CD14-positive monocyte (primary cell): ENCODE measurements at regions not wholly inside any gene's neighbourhood (a gene's known extent, or its start where the extent isn't known, plus 50 kb on each side); places are given as distances from the start of the nearest gene placed in this dataset.

Experiments used
- DNase-seq, 3 donors: peaks; one replicate each; pipeline ENCODE4 v3.0.0-alpha.2; 2011 to 2022
- H2AFZ ChIP-seq: 2 replicates; pipeline ENCODE4 v1.6.0; 2012; ENCODE audit warnings: mild to moderate bottlenecking, low read depth, low read length, inconsistent platforms; ENCODE audit not compliant: insufficient read depth, poor library complexity, severe bottlenecking
- H3K27ac ChIP-seq, 2 donors: 1 replicate in 1 of 2; 2 replicates in 1 of 2; pipeline ENCODE4 v1.5.1; 2012 to 2013; ENCODE audit warnings: low read length in 2 of 2, control low read depth in 1 of 2, inconsistent platforms in 1 of 2, low read depth in 1 of 2, mild to moderate bottlenecking in 1 of 2
- H3K27me3 ChIP-seq, 2 donors: one replicate each; pipeline versions ENCODE4 v1.6.0 to v1.6.1; 2011 to 2013; ENCODE audit warnings: low read length in 2 of 2; ENCODE audit not compliant: control insufficient read depth in 2 of 2, insufficient read depth in 2 of 2
- H3K36me3 ChIP-seq, 2 donors: replicated peaks in 1 of 2; 1 replicate in 1 of 2; 2 replicates in 1 of 2; pipeline versions ENCODE4 v1.5.1 to v1.6.1; 2012 to 2013; ENCODE audit warnings: low read length in 2 of 2, control low read depth in 1 of 2, inconsistent platforms in 1 of 2, mild to moderate bottlenecking in 1 of 2; ENCODE audit not compliant: insufficient read depth in 2 of 2, control insufficient read depth in 1 of 2
- H3K4me1 ChIP-seq, 2 donors: 1 replicate in 1 of 2; 2 replicates in 1 of 2; pipeline versions ENCODE4 v1.5.1 to v1.6.1; 2012 to 2013; ENCODE audit warnings: low read length in 2 of 2, control low read depth in 1 of 2, inconsistent platforms in 1 of 2, mild to moderate bottlenecking in 1 of 2, moderate library complexity in 1 of 2; ENCODE audit not compliant: insufficient read depth in 2 of 2, control insufficient read depth in 1 of 2
- H3K4me2 ChIP-seq: replicated peaks from 2 replicates; pipeline ENCODE3; 2012; ENCODE audit warnings: low read length, moderate library complexity, mild to moderate bottlenecking; ENCODE audit not compliant: poor library complexity, severe bottlenecking; ENCODE audit errors: extremely low read depth
- H3K4me3 ChIP-seq, 3 experiments: fragments of 200-600 bp in 1 of 3; sonication (generic) in 1 of 3; replicated peaks in 1 of 3; 1 replicate in 2 of 3; 2 replicates in 1 of 3; pipeline ENCODE4 v1.5.1; 2011 to 2013; ENCODE audit warnings: low read length in 3 of 3, mild to moderate bottlenecking in 3 of 3, control low read depth in 2 of 3, low read depth in 2 of 3, inconsistent platforms in 1 of 3, moderate library complexity in 1 of 3
- H3K79me2 ChIP-seq: 2 replicates; pipeline ENCODE4 v1.6.0; 2012; ENCODE audit warnings: mild to moderate bottlenecking, control low read depth, inconsistent platforms, low read length, moderate library complexity; ENCODE audit not compliant: insufficient read depth
- H3K9ac ChIP-seq: 2 replicates; pipeline ENCODE4 v1.6.0; 2017; ENCODE audit warnings: low read length, mild to moderate bottlenecking; ENCODE audit not compliant: insufficient read depth, poor library complexity, severe bottlenecking
- H3K9me3 ChIP-seq, 2 donors: replicated peaks in 1 of 2; 1 replicate in 1 of 2; 2 replicates in 1 of 2; pipeline versions ENCODE4 v1.5.1 to v1.6.1; 2012 to 2013; ENCODE audit warnings: low read length in 2 of 2, control low read depth in 1 of 2; ENCODE audit not compliant: control insufficient read depth in 1 of 2, insufficient read depth in 1 of 2
- H4K20me1 ChIP-seq: 2 replicates; pipeline ENCODE4 v1.6.0; 2012; ENCODE audit warnings: mild to moderate bottlenecking, low read length, control low read depth, moderate library complexity; ENCODE audit not compliant: insufficient read depth
- H3K27ac Mint-ChIP-seq, 7 donors: one replicate each; pipeline ENCODE4 v1.8.0; 2020; ENCODE audit warnings: mild to moderate bottlenecking in 7 of 7, mixed read lengths in 7 of 7, moderate library complexity in 6 of 7, inconsistent platforms in 2 of 7
- H3K27me3 Mint-ChIP-seq, 3 donors: one replicate each; pipeline ENCODE4 v1.8.0; 2021 to 2022; ENCODE audit warnings: low read depth in 3 of 3, mild to moderate bottlenecking in 3 of 3, mixed read lengths in 3 of 3, moderate library complexity in 3 of 3, inconsistent platforms in 1 of 3
- H3K36me3 Mint-ChIP-seq, 2 donors: one replicate each; pipeline ENCODE4 v1.8.0; 2020; ENCODE audit warnings: mixed read lengths in 2 of 2, inconsistent platforms in 1 of 2, mild to moderate bottlenecking in 1 of 2
- H3K4me1 Mint-ChIP-seq: one replicate; pipeline ENCODE4 v1.8.0; 2020; ENCODE audit warnings: mild to moderate bottlenecking, mixed read lengths
- H3K4me3 Mint-ChIP-seq, 2 donors: one replicate each; pipeline ENCODE4 v1.8.0; 2020; ENCODE audit warnings: mild to moderate bottlenecking in 2 of 2, mixed read lengths in 2 of 2, moderate library complexity in 1 of 2
- H3K9me3 Mint-ChIP-seq, 7 donors: one replicate each; pipeline ENCODE4 v1.8.0; 2020 to 2022; ENCODE audit warnings: mixed read lengths in 7 of 7, mild to moderate bottlenecking in 6 of 7, moderate library complexity in 6 of 7, inconsistent platforms in 2 of 7
- CTCF ChIP-seq: fragments of 200-600 bp; IDR thresholded peaks from one replicate; pipeline ENCODE4 v1.8.0; 2022; ENCODE audit warnings: antibody characterized with exemption, mild to moderate bottlenecking
- WGBS: methylation state at CpG from one replicate; pipeline ENCODE4 v1.1.5; 2013; ENCODE audit warnings: missing lambda C conversion rate; ENCODE audit not compliant: insufficient coverage; 5-methylcytosine and 5-hydroxymethylcytosine counted together
- intact Hi-C, 2 donors: fragments of 100-400 bp; cut with micrococcal nuclease; formaldehyde crosslinking; loops; one replicate each; pipeline versions ENCODE4 v1.15.0 to v1.15.1; 2023

- Histone ChIP-seq H2AFZ (no peak overlapping the region), H3K79me2 (no peaks in the 10 kb centered on the region), H3K36me3 (no peaks in the 10 kb centered on the region), H3K27ac (no peak overlapping the region), H3K4me2 (no peak overlapping the region), H4K20me1 (no peaks in the 10 kb centered on the region), H3K4me1 (no peaks in the 10 kb centered on the region), H3K27me3 (no peaks in the 10 kb centered on the region), H3K4me3 (no peak overlapping the region), H3K9ac (no peak overlapping the region), H3K9me3 (peaks cover 0 to 6% of the 10 kb centered on the region in 2 donors)
- peaks cover 0 to 3% (median 0%) of the 10 kb centered on the region in 3 donors for H3K27me3 Mint-ChIP-seq
- intact Hi-C loops: no loop called here
- no peak for TF ChIP-seq CTCF
- DNase-seq: no peak
- no peaks in the 10 kb centered on the region for H3K36me3 Mint-ChIP-seq
- H3K4me3 Mint-ChIP-seq: no peak overlapping the region
- no peak overlapping the region for H3K27ac Mint-ChIP-seq
- WGBS: 94% methylated on average over 5 of the region's 11 CpGs
- H3K9me3 Mint-ChIP-seq: peaks cover 0 to 11% (median 7%) of the 10 kb centered on the region in 7 donors
- H3K4me1 Mint-ChIP-seq: no peaks in the 10 kb centered on the region
These were observed 541.0 kb upstream of the ADARB2 start for GRCh38 chr10:2278363-2278762.

GRCh38 chr10:2263561-2263960 is 526.2 kb upstream of the ADARB2 start:
- H4K20me1 ChIP-seq: no peaks in the 10 kb centered on the region
- no peak overlapping the region for H3K4me3 ChIP-seq
- no peak for DNase-seq
- no peak overlapping the region for H3K9ac ChIP-seq
- no peak for TF ChIP-seq CTCF
- Mint-ChIP-seq H3K9me3 (peaks cover 2 to 12% (median 4%) of the 10 kb centered on the region in 7 donors), H3K4me3 (no peak overlapping the region), H3K4me1 (no peaks in the 10 kb centered on the region), H3K27me3 (peaks cover 0 to 1% (median 0%) of the 10 kb centered on the region in 3 donors), H3K36me3 (no peaks in the 10 kb centered on the region), H3K27ac (no peak overlapping the region)
- no peak overlapping the region for H3K4me2 ChIP-seq
- peaks cover 5 to 6% of the 10 kb centered on the region in 2 donors for H3K9me3 ChIP-seq
- no peaks in the 10 kb centered on the region for H3K27me3 ChIP-seq
- no peaks in the 10 kb centered on the region for H3K4me1 ChIP-seq
- no peaks in the 10 kb centered on the region for H3K36me3 ChIP-seq
- no peak overlapping the region for H3K27ac ChIP-seq
- H2AFZ ChIP-seq: no peak overlapping the region
- no peaks in the 10 kb centered on the region for H3K79me2 ChIP-seq
- intact Hi-C loops: no loop called here
